GM19239 (cell line): ENCODE measurements at regions not wholly inside any gene's neighbourhood (a gene's known extent, or its start where the extent isn't known, plus 50 kb on each side); places are given as distances from the start of the nearest gene placed in this dataset.

Source experiments
- DNase-seq: peaks from one replicate; pipeline ENCODE4 v3.0.0; 2011; ENCODE audit warnings: low spot score; ENCODE audit not compliant: insufficient read length
- FAIRE-seq: peaks from 2 replicates; lab custom pipeline; 2011; peaks lifted over from hg19 to GRCh38; lab: Jason Lieb, UNC

DNA sequence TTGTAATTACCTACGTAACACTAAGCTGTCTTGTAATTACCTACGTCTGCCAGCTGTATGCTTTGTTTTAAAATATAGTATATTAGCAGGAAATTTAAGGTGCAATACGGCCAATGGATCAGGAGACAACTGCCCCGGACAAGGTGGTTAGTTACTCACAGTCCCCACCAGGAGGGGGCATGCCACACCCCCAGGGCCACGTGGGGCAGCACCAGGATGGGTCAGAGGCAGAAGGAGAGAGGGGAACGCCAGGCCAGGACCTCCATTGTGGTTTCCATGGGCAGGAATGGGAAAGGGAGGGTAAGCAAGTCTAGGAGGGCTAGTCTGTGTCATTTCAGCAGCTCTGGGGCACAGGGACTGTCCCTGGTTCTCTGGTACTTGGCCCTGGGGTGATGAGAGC, 140.1 kb downstream of the URI1 start:
- no peak for FAIRE-seq
- no peak for DNase-seq

DNA sequence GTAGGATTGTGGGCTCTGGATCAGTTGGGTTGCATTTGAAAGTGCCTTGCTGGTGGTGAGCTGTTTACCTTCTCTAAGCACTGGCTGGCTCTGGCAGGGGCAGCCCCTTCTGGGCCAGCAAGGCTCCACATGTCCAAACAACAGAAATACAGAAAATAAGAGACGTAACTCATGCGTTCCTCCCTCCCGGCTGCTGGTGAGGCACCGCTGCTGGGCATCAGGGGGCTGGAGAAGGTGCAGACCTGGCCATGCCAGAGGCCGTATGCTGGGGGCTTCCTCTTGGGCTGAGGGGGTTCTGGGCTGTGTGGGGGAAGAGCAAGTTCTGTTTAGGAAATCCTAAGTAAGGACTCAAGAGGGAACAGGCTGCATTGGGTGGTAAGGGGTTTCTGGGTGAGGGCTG, 140.6 kb downstream of the URI1 start:
- DNase-seq (no peak), FAIRE-seq (no peak)

GRCh38 chr19:30083125-30083681, 141.2 kb downstream of the URI1 start:
- no peak for DNase-seq
- FAIRE-seq, result no peak

- FAIRE-seq (no peak), DNase-seq (no peak)
Measured at GRCh38 chr19:30083701-30084156, 141.7 kb downstream of the URI1 start.

DNA sequence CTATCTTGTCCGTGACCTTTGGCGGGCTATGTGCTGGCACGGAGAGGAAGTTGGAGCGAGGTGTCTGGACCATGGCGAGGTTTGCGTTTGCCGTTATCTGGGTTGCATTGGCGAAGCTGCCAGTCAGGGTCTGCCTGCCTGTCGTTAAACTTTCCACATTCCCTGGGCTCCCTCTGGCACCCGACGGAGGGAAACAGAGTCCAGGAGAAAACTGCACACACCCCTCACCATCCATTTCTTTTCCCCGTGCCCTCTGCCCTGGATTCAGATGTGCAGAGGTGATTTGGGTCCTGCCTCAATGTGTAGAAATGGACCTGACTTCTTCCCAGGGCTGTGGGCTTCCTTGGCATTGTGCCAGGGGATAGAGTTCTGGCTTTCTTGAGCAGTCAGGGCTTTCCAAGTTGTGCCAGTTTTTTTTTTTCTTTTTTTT, 142.4 kb downstream of the URI1 start:
- DNase-seq (no peak), FAIRE-seq (no peak)

DNA sequence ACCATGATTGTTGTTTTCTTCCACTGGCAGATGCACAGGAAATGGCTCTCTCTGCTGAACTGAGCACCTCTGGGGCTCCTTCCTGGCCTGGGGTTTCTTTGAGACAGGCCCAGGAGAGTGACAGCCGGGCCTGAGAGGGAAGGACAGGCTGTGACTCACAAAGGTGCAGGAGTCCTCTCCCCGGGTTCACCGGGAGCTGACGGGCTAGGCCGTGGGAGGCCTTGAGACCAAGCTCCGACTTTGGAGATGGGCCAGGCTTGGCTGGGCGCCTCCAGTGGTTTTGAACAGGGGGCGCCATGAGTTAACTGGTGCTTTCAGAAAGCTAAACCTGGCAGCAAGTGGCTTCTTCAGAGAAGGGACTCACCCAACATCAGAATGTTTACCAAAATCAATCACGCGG, 143.4 kb downstream of the URI1 start:
- DNase-seq, result no peak
- FAIRE-seq, result no peak

DNA sequence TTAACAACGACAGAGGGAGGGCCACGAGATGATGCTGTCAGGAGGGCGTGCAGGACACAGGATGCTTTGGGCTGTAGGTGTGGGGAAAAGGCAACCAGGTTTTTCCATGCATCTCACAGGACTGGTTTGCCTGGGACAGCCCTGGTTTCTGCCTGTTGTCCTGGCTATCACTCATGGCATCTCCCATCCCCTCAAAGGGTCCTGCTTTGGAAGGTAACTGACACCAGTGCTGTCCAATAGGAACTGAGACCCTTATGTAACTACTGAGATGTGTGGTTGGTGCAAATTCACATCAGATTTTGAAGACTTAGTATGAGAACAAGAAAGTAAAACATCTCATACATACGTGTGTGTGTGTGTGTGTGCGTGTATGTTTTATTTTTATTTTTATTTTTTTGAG, 144.2 kb downstream of the URI1 start:
- DNase-seq, result no peak
- FAIRE-seq, result no peak

- DNase-seq (no peak), FAIRE-seq (no peak)
Measured at GRCh38 chr19:30086916-30087315, 144.9 kb downstream of the URI1 start.

DNA sequence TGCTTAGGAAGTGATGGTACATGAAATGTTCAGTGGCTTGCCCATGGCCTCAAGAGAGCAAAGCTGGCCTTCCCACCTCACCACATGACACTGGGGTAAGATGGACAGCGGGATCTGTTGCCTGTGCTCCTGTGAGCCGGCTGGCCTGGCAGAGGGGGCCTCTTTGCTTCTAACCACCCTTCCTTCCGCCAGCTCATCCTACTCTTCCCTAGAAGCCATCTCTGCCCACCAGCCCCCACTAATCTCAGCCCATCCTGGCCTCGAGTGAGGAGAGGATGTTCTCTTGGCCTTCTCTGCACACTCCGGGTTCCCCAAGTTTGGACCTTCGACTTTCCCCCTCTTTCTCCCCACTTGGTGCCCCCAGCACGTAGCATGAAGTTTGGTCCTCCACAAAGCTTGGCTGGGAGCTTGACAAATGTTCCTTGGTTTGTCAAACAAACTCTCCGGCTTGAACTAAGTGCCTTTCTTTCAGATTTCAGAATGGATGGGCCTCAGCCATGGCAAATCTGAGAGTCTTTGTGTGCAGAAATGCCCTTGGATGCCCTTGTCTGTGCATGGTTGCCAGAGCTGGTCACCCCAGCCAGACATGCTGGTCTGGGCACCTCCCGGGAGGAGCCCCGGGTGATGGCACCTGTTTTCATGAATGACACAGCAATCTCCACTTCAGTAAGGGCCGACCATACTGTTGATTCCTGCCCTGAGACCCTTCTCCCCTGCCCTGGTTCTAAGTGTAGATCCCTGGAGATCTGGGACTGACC, 145.5 kb downstream of the URI1 start:
- FAIRE-seq (no peak), DNase-seq (no peak)

- FAIRE-seq, result no peak
- no peak for DNase-seq
Measured at GRCh38 chr19:30088567-30088966, 146.5 kb downstream of the URI1 start.

- no peak for FAIRE-seq
- no peak for DNase-seq
Measured at GRCh38 chr19:30089086-30089665, 147.1 kb downstream of the URI1 start.

- FAIRE-seq (no peak), DNase-seq (no peak)
Measured at GRCh38 chr19:30090476-30090875, 148.4 kb downstream of the URI1 start.

DNA sequence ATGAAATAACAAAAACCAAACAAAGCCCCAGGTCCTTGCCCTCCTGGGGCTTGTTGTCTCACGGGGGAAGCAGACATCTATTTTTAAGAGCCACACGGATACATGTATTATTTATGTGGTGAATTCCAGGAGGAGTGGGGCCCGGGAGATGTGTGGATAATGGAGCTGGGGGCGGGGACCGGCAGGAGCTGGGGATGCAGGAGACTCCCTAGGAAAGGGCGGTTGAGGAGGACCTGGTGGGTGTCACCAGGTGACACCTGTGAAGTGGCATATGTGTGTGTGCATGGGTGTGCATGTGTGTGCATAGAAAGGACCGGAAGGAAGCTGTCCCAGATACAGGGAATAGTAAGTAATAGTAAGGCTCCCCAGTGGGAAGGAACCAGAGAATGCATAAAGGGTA, 148.9 kb downstream of the URI1 start:
- FAIRE-seq (no peak), DNase-seq (no peak)

DNA sequence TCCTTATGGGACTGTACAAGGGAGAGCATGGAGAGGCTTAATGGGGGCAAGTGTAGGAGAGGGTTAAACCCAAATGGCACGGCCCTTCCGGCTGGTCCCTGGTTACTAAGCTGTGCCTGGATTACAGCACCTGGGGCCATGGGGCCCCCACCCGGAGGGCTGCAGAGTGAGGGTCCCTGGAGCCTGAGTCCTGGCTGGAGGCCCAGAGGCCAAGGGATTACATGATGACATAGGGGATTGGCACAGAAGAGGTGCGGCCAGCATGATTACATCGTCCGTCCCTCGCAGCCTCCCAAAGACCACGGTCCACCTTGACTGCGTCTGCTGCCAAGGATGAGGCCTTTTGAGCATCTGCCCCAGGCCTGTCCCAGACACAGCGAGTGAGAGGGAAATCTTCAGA, 149.4 kb downstream of the URI1 start:
- DNase-seq (no peak), FAIRE-seq (no peak)

GRCh38 chr19:30091856-30092255, 149.8 kb downstream of the URI1 start:
- DNase-seq, result no peak
- FAIRE-seq, result no peak

- FAIRE-seq, result no peak
- DNase-seq, result no peak
Measured at GRCh38 chr19:30092721-30093569, 150.9 kb downstream of the URI1 start.

- DNase-seq (no peak), FAIRE-seq (no peak)
Measured at GRCh38 chr19:30093966-30094755, 152.1 kb downstream of the URI1 start.

DNA sequence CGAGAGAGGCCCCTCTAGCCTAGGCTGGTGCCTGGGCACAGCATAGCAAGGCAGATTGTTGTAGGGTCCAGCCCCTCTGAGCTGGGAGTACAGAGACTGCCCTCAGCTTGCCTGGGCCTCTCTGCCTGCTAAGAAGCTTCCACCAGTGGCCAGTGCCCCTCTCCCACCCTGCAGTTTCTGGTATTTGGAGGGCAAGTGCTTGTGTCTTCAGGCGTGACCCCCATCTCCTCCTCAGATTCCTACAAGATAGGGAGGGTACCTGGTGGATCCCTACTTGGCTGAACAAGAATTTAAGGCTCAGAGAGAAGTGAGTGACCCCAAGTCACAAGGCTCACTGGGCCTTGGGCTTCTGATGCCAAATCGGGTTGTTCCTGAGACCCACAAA, 152.7 kb downstream of the URI1 start:
- no peak for DNase-seq
- FAIRE-seq, result no peak

DNA sequence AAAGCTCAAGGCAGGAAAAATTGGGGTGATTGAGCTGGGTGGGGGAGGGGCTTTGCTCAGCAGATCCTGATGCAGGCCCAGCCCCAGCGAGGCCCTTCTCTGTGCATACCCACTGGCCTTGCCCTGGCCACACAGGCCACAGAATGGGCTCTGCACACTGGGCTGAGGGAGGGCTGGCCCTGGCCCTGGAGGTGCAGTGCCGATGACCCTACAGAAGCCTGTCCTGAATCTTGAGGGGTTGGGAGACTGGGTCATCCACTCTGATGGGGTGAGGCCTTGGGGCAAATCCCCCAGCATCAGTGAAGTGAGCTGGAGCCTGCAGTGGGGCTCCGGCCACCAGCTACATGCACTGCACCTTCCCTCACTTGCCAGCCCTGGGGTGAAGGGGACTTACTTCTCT, 153.1 kb downstream of the URI1 start:
- no peak for FAIRE-seq
- no peak for DNase-seq
